GM12891 (cell line): ENCODE measurements at regions not wholly inside any gene's neighbourhood (a gene's known extent, or its start where the extent isn't known, plus 50 kb on each side); places are given as distances from the start of the nearest gene placed in this dataset.

Experiments used
- DNase-seq: peaks from one replicate; pipeline ENCODE4 v3.0.0; 2011; ENCODE audit warnings: low spot score; ENCODE audit not compliant: insufficient read length
- FAIRE-seq: peaks from 2 replicates; lab custom pipeline; 2011; peaks lifted over from hg19 to GRCh38; lab: Jason Lieb, UNC
- PAX5 ChIP-seq: IDR thresholded peaks from 2 replicates; pipeline ENCODE4 v1.6.1; 2011; ENCODE audit warnings: low read length, moderate library complexity, mild to moderate bottlenecking; ENCODE audit not compliant: insufficient read depth, severe bottlenecking
- POLR2A ChIP-seq: IDR thresholded peaks from 2 replicates; pipeline ENCODE4 v1.6.1; 2011; ENCODE audit warnings: low read depth, low read length, control low read depth
- POLR2AphosphoS5 ChIP-seq: IDR thresholded peaks from 2 replicates; pipeline ENCODE4 v1.6.1; 2011; ENCODE audit warnings: low read depth, low read length, control low read depth
- POU2F2 ChIP-seq: IDR thresholded peaks from 2 replicates; pipeline ENCODE4 v1.6.1; 2011; ENCODE audit warnings: low read depth, mild to moderate bottlenecking, control low read depth, low read length, moderate library complexity
- SPI1 ChIP-seq: IDR thresholded peaks from 2 replicates; pipeline ENCODE4 v1.6.1; 2011; ENCODE audit warnings: low read depth, low read length, control low read depth
- TAF1 ChIP-seq: IDR thresholded peaks from 2 replicates; pipeline ENCODE4 v1.6.1; 2011; ENCODE audit warnings: low read depth, low read length, control low read depth

DNA sequence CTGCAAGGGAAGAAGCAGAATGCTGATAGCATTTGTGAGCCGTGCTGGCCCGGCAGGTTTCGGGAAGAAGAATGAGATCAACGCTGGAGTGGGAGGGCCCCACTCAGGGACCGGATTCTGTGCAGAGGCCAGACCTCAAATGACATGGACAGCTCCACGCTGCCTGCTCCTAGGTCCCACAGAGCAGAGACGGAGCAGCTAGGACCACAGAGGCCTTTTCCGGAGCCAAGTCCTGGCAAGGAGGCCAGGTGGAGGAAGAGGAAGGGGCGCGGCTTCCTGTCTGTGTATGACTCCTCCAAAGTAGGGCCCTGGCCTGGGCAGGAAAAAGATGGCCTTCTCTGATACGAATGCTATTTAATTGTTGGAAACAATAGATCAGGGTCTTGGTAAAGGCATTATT, 139.9 kb downstream of the LRRC30 start:
- no peak for DNase-seq
- no peak for FAIRE-seq
- no peak for TF ChIP-seq POLR2AphosphoS5
- TF ChIP-seq POU2F2: no peak

GRCh38 chr18:7373441-7373840, 142.6 kb downstream of the LRRC30 start:
- DNase-seq (no peak), FAIRE-seq (no peak)
- TF ChIP-seq PAX5 (no peak), SPI1 (no peak), POU2F2 (no peak), TAF1 (no peak), POLR2AphosphoS5 (no peak), POLR2A (no peak)

- DNase-seq: no peak
- no peak for FAIRE-seq
- TF ChIP-seq POLR2AphosphoS5 (no peak), POLR2A (no peak), TAF1 (no peak), SPI1 (no peak), PAX5 (no peak), POU2F2 (no peak)
Observed at GRCh38 chr18:7381307-7381706, 150.4 kb downstream of the LRRC30 start.

DNA sequence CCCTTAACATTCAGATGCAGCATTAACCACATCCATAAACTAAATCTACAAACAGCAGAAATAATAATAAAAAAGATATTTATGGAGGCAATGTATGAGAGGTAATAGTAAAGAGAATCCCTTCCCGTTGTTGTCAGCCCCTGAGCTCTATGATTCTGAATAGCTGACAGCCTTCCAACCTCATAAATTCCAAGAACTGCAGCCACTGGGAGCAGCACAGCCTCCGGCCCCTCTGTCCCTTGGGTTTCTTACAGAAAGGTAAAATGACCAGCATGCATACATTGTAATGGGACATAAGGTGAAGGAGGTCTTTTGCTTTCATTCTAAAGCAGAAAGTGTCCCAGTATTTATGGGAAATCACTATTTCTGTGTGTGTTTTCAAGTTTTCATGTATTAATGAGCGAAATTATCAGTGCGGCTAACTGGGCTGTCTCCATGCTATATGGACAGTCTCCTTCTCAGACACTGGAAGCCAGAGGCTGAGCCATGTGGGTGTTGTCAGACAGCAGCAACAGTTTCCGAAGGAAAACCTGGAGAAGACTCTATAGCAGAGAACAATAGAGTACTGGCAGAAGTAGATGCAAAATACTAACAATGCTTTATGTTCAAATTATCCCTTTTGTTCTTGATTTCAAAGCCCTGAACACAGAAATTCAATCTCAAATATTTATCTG, 151.6 kb downstream of the LRRC30 start:
- FAIRE-seq (no peak), DNase-seq (no peak)
- no peak for TF ChIP-seq POLR2A
- TF ChIP-seq POU2F2: no peak
- no peak for TF ChIP-seq POLR2AphosphoS5
- no peak for TF ChIP-seq PAX5
- no peak for TF ChIP-seq SPI1
- TF ChIP-seq TAF1: no peak

DNA sequence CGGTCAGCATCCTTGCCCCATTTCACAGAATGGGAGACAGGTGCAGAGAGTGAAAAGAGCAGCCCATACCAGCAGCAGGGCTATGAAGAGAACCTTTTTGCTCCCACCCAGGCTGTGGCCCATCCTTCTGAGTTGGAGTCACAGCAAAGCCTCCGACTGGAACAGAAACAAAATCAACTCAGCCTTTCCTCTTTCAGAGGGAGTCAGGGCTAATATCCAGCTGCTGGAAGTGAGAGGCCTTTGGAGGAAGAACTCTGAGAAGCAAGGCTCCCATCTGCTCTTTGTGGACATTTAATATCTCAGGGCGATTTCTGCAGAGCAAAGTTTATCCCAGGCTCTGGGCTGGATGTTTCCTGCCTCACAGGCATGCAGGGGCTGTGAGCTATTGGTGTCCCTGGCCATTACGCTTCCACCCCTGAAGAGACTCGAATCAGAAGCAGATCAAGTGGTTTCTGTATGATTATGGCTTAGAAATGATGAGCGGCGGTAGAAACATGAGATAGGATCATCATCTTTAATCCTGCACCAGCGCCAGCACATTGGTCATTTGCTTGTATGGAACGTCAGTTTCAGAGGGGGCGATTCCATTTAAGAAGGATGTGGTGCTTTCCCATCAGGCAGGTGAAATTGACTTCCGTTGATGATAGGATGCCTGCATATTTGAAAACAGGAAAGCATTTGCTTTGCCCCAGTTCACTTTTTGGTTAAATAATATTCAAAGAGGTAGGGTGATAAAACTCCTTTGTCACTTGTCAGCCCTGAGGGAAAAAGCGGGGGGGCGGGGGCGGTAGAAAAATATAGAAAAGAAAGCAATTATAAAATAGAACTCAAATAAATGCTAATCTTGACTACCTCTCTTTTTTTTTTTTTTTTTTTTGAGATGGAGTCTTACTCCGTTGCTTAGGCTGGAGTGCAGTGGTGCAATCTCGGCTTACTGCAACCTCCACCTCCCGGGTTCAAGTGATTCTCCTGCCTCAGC, 152.4 kb downstream of the LRRC30 start:
- no peak for DNase-seq
- FAIRE-seq: no peak

DNA sequence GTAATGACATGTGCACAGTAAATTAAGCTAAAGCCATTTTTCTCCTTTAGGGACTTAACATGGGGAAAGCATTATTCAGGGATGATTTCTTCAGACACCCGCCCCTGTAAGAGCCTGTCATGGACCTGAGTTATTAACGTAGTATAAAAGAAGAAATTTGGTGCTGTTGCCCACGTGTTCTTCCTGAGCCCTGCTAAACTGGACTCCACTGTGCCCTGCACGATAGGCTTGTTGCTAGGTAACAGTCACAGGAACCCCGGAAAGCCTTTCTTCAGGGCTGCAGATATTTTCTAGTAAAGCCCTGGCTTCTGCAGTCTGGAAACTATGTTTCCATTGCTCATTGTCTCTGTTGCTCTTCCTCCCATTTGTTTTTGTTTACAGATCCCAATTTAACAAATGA, 157.9 kb downstream of the LRRC30 start:
- FAIRE-seq: no peak
- TF ChIP-seq POLR2A (no peak), POLR2AphosphoS5 (no peak), SPI1 (no peak), PAX5 (no peak), POU2F2 (no peak), TAF1 (no peak)
- DNase-seq: no peak

More for the DNA sequence above, 152.4 kb downstream of the LRRC30 start:
- TF ChIP-seq SPI1 (no peak), POU2F2 (no peak), POLR2AphosphoS5 (no peak), PAX5 (no peak), TAF1 (no peak), POLR2A (no peak)

DNA sequence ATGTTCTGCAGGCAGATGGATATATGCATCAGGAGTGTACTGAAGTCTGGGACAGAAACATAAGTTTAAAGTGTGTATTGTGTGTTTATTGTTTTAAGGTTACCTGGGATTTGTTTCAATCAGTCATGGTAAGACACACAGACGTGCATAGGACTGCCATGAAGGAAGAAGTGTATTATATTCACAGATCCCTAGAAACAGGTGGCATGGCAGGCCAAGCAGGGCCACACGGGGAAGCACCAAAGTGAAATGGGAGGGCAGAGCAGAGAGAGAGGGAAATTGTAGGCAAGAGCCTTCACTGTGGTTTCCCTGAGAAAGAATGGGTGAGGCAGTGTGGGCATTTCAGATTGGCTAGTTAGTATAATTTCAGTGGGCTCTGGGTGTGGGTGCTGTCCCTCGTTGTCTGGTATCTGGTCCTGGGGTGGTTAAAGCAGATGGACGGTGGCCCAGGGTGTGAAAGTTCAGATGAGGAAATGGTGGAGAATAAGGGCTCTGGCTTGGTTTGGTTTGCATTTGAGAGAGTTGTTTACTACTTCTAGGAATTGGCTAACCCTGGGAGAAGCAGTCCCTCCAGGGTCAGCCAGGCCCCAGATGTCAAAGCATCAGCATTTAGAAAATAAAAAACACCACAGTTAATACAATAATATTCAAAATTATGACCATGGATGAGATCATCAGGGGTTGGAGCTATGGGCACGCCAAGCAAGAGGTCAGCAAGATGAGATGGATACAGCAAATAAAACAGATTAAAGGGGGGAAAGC, 160.0 kb downstream of the LRRC30 start:
- DNase-seq: no peak
- no peak for FAIRE-seq
- TF ChIP-seq POU2F2 (no peak), POLR2AphosphoS5 (no peak), SPI1 (no peak)

DNA sequence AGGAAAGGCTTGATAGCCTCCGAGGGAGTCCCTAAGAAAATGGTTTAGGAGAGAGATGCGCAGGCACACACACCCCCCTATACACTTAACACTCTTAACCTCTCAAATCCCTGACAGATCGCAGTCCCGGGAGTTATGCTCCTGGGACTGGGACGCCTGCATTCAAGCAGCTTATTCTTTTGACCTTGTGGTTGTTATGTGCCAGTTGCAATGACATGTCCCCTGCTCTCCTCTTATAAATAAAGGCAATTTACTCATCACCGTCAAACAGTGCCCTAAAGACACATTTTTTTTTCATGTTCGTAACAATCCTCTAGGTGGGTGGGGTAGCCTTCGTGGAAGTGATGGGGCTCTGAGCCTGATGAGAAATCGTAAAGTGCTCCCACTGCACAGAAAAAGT, 162.2 kb downstream of the LRRC30 start:
- FAIRE-seq: no peak
- TF ChIP-seq POLR2AphosphoS5 (no peak), POLR2A (no peak)
- no peak for DNase-seq

DNA sequence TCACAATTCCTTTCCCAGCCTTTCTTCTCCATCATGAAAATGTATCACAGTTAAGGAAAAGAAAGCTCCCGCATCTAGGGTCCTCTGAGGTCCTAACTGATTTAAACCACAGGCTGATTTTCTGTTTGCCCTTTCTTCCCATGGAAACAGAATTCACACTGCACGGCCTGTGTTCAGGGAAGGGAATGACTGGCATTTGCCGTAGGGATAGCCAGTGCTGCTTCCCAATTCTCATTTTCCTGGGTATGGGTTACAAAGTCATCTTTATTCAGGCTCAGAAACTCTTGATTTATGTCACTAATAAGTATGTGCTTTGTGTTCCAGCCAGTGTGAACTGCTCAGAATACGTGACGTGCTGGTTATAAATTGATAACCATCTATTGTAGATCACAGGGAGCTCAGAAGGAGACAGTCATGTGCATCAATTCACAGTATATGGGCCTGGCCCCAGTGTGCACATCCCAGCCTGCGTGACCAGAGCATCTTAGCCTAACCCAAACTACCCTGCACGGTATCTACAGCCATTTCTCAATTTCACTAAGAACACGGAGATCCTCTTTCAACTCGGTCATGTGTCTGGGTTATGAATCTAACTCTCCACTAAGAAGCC, 163.3 kb downstream of the LRRC30 start:
- DNase-seq: no peak
- FAIRE-seq: no peak
- TF ChIP-seq POU2F2: no peak
- no peak for TF ChIP-seq POLR2AphosphoS5
- TF ChIP-seq PAX5: no peak
- no peak for TF ChIP-seq POLR2A
- no peak for TF ChIP-seq SPI1
- TF ChIP-seq TAF1: no peak
